NCI-H2227 (cell line): ENCODE measurements at regions not wholly inside any gene's neighbourhood (a gene's known extent, or its start where the extent isn't known, plus 50 kb on each side); places are given as distances from the start of the nearest gene placed in this dataset.
"Not testable (repeated sequence)": the region's sequence is repeated elsewhere in the genome, so short reads cannot be mapped to it uniquely, and the experiment has no call there.

Source experiments
- DNase-seq: peaks from one replicate; lab custom pipeline; 2025; ENCODE audit not compliant: unreplicated experiment; lab: John Stamatoyannopoulos, UW

DNA sequence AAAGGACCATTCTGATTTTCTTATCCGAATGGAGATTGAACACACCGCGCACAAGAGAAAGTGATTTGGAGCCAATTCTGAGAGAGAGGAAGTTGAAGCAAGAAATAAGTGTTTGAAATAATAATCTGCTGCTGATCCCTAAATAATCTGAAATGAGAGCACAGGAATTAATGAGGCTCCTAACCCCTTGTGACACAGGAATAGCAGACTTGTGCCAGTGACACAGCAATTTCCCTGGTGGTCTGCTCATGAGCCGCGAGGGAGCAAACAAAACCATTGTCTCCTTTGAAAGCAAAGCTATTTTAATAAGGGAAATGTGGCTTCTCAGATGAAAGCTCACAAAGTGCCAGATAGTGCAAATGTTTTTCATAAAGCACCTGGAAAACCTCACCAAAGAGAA is 936.1 kb upstream of the WWC1 start:
- no peak for DNase-seq

- no peak for DNase-seq
These were observed 935.1 kb upstream of the WWC1 start for GRCh38 chr5:167356374-167356773.

DNA sequence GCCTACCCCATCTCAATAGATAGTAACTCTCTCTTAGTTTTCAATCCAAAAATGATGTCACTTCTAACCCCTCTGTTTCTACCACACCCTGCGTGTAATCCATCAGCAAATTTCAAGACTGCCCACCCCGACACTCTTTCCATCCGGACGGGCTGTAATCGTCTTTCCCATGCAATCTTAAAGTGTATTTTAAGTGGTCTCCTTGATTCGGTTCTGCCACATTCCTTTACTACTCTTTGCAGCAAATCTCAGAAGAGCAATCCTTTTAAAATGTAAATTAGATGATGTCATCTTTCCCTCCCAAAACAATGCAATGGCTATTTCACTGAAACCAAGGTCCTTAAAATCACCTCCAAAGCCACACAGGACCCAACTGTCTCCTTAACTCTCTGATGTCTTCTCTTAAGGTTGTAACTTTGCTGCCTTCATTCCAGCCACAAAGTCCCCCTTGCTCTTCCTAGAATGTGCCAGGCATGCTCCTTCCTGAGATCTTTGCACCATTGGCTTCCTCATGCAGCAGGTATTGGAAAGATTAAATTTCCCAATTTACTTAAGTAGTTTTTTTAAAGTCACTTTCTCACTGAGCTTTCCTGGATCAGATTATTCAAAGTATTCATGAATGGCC is 932.5 kb upstream of the WWC1 start:
- DNase-seq: no peak

GRCh38 chr5:167361795-167362194 is 929.6 kb upstream of the WWC1 start:
- no peak for DNase-seq

DNA sequence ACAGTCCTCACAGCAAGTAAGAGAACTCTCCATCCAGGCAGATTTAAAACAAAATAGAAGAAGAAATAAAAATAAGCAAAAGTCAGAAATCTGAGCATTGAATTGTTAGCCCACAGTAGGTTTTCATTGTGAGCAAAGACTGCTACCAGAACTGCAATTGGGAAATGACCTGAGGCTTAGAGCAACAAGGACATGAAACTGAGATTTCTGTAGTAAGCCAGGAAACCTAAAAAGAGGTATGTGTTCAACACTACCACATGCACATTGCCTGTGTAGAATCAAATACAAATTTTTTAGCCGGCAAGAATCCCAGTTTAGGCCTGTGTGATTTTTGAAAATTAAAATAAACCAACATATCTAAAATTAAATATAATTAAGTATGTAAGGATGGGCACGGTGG is 928.4 kb upstream of the WWC1 start:
- no peak for DNase-seq

- no peak for DNase-seq
These were observed 916.3 kb upstream of the WWC1 start for GRCh38 chr5:167375125-167375524.

DNA sequence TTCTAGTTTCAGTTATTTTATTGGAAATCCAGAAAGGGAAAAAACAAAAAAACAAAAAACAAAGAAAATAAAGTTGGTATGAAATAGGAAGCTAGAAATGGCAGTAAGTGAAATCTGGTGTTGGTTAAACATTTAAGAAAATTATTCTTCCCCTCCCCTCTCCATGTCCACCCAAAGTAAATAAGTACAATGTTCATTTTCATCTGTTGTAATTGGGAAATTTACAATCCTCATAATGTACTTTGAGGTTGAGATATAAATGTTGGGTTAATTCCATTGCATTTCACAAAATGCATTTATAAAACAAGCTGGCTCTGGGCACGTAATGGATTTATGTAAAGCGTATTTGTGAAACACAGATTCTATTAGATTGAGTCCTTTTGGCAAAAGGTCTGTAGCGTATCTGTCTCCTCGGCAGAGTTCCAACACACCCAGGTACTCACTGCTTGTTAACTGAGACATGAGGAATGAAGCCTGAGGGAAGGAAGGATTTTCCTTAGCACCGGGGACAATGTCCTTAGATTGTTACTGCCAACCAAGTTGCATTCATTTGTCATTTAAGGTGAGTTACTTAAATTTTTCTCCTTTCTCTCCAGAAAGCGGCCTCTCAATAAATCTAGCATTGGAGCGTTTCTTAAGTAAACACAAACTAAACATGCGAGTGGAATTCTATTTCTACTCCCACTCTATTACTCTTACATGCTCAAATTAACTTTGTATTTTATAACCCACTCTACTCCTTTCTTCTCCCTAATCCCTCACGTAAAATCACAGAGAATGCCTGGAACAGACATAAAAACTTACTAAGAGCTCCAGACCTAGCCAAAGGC is 912.3 kb upstream of the WWC1 start:
- no peak for DNase-seq

DNA sequence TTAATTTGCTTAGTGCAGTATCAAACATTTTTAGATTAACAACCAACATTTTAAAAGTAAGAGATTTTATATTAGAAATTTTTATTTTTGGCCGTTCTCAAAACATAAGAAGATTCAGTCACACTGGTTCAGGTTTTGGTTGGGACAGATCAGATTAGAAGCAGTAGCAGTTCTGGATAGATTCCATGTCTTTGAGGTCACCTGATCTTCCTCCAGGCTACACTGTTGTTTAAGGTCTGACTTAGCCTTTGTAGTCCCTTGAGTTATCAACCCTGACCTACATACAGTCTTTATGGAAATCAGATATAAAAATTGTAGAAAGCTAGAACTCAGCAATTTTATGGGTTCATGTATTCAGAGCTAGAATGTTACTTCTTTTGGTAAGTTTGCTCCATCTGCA is 910.0 kb upstream of the WWC1 start:
- no peak for DNase-seq

DNA sequence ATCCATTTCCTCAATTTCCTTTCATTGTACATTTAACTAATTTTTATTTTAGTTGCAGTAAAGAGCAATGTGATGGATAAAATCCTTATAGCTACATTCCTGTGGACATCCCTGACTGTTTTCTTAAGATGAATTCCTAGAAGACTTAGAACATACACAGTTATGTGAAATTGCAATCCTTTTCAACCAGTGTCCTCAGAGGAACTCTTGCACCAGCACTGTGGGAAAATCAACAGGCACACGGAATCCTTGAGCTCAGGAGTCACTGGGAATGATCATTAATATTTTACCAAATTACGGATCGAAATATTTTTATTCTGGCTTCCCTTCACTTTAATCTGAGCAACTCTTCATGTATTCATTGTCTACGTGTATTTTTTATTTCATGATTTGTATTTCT is 901.9 kb upstream of the WWC1 start:
- DNase-seq: no peak

- DNase-seq: not testable (repeated sequence)
These were observed 900.2 kb upstream of the WWC1 start for GRCh38 chr5:167391286-167391685.

GRCh38 chr5:167392240-167392639 is 899.2 kb upstream of the WWC1 start:
- no peak for DNase-seq

DNA sequence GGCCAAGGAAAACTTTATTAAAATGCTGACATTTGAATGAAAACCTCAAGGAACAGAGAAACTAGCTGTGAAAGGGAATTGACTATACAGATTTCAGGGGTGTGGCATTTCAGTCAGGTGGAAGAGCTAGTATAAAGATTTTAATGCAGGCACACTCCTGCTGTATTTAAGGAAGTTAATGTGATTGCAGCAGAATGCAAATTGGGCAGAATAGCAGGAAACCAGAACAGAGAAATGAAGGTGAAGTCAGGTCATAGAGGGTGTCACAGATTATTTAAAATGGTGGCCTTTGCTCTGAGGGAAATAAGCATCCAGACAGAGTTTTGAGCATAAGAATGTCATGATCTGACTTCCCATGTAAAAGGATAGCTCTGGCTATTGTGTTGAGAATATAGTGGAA is 898.1 kb upstream of the WWC1 start:
- no peak for DNase-seq

- no peak for DNase-seq
These were observed 888.8 kb upstream of the WWC1 start for GRCh38 chr5:167402671-167403070.

DNA sequence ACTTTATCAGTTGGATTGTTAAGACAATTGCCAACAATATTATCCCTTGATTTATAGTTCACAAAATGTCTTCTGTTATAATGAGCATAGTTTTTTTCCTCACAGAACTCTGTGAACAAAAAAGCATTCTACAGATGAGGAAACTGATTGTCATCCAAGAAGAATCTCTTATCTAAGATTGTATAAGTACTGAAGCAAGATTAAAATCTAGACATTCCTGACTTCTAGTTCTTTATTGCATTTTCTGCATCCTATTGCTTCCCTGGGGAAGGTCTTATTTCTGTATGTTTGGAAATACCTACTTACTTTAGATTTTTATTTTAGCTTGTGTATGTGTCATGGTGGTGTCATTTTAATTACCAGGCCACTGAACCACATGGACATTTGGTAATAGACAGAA is 884.9 kb upstream of the WWC1 start:
- no peak for DNase-seq

DNA sequence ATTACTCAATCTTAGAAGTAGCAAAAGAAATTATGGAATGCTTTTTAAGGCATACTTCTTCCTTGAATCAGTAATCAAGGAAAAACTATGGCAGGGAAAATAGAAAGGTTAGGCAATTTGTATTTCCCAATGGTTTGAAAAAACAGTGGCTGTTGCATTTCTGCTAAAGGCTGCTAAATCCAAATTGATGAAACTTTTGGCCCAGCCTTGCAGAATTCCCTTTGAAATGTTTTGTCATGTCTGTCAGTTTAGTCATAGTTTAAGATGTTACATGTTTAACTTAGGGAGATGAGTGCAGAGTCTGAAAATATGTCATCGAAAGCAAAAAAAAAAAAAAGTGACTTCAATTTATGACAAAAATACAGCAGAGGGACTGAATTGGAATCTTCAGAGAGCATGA is 878.9 kb upstream of the WWC1 start:
- DNase-seq: no peak

GRCh38 chr5:167413506-167413905 is 877.9 kb upstream of the WWC1 start:
- DNase-seq: no peak

DNA sequence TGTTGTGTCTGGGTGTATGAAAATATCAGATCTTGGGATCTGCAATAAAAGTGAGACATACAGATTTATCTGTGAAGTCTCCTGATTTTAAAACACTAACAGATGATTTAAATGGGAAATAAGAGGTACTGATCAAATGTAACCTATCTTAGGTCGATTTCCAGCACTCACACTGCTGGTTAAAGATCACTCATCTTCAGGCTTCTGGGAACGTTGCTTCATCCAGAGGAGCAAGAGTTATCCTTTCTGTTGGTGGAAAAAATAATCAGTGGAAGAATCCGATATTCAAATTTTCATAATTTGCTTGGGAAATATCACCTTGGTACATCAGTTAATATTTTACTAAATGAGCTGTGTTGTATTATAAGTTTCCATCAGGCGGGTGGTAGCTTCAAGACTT is 876.8 kb upstream of the WWC1 start:
- DNase-seq: no peak

GRCh38 chr5:167415779-167416746 is 875.4 kb upstream of the WWC1 start:
- DNase-seq: no peak

GRCh38 chr5:167417662-167418061 is 873.8 kb upstream of the WWC1 start:
- no peak for DNase-seq

DNA sequence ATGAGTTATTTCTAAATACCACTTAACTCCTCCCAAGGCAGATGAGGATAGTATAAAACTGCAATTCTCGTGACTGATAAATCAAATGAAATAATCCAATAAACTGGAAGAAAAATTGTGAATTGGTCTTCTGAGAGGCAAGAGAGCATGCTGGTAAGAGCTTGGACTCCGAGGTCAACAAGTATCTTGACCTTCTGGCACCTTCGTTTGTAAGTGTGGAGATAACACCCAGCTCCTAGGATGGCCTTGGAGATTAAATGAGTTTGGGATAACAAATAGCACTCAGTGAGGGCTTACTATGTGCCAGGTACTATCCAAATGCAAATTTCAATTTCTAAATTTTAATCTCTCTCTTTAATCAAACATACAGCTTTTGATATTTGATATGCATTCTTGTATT is 866.3 kb upstream of the WWC1 start:
- no peak for DNase-seq

- no peak for DNase-seq
These were observed 864.9 kb upstream of the WWC1 start for GRCh38 chr5:167426501-167426900.

DNA sequence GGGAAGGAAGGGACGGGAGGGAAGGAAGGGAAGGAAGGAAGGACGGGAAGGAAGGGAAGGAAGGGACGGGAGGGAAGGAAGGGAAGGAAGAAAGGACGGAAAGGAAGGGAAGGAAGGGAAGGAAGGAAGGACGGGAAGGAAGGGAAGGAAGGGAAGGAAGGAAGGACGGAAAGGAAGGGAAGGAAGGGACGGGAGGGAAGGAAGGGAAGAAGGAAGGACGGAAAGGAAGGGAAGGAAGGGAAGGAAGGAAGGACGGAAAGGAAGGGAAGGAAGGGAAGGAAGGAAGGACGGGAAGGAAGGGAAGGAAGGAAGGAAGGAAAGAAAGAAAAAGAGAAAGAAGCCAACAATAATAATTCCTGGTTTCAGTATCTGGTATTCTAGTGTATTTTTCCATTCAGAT is 863.8 kb upstream of the WWC1 start:
- DNase-seq: not testable (repeated sequence)
